ENCODE measurements at regions not wholly inside any gene's neighbourhood (a gene's known extent, or its start where the extent isn't known, plus 50 kb on each side); places are given as distances from the start of the nearest gene placed in this dataset.
A peak's percentile ranks its signal among the peaks of the same experiment; 100 is the strongest.

- no peak for DNase-seq
Observed at GRCh38 chr16:85261204-85261603, 148.9 kb upstream of the CIBAR2 start.

GRCh38 chr16:85261657-85262557 lies 149.6 kb upstream of the CIBAR2 start:
- no peak for DNase-seq

DNA sequence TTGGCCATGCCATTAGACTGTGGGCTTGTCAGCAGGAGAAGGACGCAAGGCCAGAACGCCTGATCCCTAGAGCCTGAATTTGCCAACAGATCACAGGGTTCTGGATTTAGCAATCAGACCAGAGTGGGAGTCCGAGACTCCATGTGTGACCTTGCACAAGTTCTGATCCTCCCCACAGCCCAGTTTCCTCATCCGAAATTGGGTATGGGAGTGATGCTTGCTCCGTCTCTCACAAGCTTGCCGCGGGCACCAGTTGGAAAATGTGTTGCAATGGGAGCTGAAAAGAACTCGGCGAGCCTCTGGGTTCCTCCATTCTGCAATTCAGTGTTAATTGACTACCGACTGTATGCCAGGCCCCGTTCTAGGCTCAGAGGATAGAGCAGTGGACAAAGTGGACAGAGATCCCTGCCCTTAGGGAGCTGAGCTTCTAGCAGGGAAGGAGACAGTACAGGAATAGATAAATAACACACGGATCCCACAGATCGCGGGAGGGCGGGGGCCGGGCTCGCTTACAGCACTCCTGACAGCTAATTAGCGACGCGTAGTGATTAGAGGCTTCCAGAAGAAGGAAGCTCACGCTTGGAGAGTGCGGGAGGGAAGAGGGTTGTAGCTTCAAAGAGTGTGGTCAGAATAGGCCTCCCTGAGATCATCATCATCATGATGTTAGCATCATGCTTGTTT lies 150.4 kb upstream of the CIBAR2 start:
- DNase-seq: no peak

DNA sequence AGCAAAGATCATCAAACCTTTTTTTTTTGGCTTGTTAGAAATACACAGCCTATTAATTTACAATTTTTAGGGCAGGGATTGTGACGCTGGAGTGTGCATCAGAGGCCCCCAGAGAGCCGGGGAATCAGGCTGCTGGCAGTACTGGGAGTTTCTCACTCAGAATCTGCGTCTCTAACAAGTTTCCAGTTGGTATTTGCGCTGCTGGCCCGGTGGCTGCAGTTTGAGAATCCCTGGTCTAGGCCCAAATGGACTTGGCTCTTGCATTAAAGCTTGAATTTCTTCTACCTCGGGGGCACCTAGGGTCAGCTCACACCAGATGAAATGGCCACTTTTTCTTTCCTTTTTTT lies 150.9 kb upstream of the CIBAR2 start:
- no peak for DNase-seq

DNA sequence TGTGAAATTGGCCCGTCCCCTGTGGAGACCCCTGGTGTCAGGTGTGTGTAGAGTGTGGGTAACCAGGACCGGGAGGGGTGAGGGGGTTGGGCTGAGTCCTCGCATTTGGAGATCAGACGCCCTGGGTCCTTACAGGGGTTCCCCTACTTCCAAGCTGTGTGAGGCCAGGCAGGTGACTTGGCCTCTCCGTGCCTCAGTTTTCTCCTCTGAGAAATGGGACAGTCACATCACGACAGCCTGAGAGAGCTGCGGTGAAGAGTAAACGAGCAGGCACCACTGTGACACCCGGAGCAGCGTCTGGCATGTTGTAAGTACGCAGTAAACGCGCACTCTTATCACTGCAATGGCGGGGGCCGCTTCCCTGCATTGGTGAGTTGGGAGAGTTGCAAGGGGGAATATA lies 152.5 kb upstream of the CIBAR2 start:
- no peak for DNase-seq

DNA sequence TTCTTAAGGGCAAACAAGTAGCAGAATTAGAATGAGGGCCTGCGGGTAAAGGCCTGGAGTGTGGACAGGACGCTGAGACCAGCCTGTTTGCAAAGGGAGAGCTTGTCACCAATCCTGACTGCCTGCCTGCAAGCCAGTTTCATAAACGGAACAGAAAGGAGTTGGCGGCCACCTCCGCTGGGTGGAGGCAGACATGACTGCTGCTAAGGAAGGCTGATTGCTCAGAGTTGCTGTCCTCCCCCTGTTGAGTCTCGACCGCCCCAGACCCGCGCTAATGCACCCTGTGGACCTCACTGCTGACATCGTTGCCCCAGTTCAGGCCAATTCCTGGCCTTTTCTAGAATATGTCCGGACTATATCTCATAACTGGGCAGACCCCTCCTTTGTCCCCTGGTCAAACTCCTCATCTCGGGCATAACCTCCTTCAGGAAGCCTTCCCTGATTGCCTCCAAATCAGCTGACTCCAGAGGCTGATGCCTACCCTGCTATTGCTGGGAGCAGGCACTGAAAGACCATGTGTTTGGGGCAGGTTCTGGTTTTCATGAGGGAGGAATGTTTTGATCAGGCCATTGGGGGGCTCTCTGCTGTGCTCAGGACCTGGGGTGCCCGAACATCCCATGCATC lies 153.0 kb upstream of the CIBAR2 start:
- DNase-seq: no peak

- no peak for DNase-seq
Observed at GRCh38 chr16:85265810-85266209, 153.5 kb upstream of the CIBAR2 start.

DNA sequence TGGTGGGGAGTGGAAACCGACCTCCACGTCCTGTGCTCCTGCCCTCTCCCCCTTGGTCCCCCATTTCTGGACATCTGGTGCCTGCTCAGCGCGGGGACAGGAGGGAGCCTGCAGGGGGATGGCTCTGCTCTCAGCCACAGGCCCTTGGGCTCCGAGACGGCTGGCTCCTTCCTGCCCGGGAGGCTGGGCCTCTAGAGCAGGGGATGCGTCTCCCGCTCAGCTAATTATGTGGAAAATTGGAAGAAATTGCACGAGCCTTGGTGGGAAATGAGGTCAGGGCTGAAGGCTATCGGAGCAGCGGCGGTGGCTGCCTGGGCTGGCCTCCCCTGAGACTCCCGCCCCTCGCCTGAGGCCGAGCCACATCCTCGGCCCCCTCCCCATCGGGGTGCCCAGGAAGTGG lies 154.6 kb upstream of the CIBAR2 start:
- no peak for DNase-seq

DNA sequence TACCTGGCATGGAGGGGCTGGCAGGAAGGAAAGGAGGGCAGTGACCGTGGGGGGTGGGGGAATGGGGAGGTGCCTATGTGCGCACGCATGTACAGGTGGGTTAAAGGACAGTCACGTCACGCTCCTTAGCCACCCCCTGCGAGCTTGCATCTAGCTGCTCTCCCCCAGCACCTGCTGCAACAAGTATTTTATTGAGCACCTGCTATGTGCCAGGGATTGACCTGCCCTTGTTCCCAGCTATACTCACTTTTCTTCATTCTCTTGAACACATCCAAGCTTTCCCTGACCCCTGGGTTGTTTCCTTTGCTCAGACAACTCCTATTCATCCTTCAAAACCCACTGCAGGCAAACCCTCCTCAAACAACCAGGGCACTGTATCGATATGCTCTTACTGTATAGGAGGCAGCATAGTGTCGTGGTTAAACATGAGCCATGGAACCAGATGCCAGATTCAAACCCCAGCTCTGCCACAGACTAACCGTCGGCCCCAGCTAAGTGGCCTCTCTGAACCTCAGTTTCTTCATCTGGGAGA lies 155.2 kb upstream of the CIBAR2 start:
- DNase-seq: no peak

DNA sequence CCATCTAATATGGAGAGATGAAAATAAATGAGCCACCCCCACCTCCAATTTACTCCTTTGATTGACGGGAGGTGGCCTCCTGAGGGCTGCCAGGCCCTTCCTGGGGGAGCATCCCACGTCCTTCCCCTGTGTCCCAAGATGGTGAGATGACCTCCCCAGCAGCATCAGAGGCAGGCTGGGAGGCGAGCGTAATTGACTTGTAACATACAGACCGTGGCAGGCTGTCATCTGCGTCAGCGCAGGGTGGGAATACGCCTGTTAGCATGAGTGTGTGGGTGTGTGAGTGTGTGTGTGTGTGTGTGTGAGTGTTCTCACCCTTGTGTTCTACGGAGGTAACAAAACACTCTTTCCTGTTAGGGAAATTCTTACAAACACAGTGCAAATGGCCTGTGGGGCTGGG lies 156.9 kb upstream of the CIBAR2 start:
- DNase-seq: no peak

DNA sequence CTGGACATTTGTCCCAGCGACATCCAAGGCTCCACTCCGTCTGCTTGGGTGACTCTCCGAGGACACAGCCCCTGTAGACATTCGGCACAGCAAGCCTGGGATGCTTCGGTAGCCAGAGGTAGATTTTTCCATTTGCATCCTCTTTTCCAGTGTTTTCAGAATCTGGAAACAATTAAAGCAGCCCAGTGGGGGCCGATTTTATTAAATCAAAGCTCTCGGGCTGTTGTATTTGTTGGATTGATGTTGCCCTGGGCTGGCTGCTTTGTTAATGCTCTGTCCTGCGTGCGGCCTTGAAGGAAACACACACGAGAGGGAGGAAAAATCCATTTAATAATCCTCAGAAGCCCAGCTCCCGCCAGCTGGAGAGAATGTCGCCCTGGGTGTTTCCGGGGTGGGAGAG lies 158.1 kb upstream of the CIBAR2 start:
- DNase-seq: no peak

DNA sequence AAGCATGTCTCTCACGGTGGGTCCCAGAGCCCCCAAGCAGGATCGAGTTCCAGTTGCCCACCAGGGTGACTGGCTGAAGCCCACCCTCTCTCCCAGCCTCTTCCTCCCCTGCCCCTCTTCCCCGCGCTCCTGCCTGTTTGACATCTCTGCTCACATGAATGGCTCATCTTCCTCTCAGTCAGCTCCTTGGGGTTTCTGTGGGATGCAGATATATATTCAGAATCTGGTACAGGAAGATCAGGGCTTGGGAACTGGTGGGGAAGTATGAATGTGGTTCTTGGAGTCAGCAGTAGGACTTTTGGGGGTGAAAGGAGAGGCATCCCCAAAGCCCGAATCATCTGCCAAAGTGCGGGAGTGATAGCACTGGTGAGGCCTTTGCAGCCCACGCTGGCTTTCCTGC lies 158.9 kb upstream of the CIBAR2 start:
- DNase-seq: no peak

- no peak for DNase-seq
Observed at GRCh38 chr16:85273293-85273692, 161.0 kb upstream of the CIBAR2 start.

DNA sequence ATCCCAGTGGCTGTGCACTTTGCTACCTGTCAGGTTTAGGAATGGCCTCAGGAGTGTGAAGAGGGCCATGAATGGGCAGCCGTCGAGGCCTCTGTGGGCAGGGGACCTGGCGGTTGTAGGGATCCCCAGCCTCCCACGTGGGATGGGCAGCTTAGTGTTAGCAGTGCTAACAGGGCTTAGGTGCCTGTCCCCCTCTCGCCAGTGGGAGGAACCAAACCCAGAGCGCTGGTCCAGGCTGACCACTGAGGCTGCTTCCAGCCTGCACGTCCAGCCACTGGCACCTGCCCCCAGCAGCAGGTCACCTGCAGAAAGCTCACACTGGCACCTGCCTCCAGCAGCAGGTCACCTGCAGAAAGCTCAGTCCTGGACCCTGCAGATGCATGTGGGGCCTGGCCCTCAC lies 162.2 kb upstream of the CIBAR2 start:
- DNase-seq: no peak

DNA sequence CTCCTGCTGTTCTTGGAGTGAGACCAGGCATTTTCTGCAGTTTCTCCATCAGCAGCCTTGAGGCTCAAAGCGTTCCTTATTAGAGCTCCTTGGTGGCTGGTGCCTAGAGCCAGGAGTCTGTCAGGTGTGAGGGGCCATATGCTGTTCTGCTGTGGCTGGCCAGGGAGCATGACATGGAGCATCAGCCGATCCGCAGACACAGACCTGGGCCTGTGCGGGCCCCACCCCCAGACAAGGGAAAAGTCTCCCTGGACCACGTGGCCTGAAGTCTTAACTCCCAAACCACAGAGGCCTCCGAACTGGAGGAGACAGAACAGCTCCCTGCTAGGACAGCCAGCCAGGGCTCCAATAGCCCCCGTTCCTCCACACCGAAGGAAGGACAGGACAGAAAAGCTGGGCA lies 162.7 kb upstream of the CIBAR2 start:
- no peak for DNase-seq

DNA sequence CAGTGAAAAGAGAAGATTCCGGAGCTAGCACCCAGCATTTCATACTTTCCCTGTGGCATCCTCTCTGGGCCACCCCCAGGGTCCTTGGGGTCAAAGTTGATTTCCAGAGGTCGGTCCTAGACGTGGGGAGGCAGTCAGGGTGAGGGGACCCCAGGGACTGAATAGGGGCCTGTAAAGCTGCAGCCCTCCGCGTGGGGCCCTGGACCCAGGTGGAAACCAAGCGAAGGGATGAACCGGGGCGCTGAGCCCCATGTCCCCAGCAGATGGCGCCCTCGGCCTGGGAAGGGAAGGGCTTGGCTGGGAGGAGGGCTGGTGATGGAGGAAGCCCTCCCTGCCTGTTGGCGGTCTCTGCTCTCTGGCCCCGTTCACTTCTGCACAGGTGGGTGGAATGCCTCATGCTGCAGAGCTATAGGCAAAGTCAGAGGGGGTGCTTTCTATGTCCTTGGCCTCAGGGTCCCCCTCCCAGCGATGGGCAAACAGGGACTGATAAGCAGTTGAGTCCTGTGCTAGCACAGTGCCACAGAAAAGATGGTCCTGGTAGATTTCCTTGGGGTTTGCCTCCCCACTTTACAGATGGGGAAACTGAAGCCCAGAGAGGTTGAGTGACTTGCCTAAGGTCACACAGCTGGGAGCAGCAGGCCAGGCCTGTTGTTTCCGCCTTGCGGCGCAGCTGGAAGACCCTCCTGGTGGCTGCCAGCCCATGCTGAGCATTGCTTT lies 163.4 kb upstream of the CIBAR2 start:
- DNase-seq: peak; percentile 46

DNA sequence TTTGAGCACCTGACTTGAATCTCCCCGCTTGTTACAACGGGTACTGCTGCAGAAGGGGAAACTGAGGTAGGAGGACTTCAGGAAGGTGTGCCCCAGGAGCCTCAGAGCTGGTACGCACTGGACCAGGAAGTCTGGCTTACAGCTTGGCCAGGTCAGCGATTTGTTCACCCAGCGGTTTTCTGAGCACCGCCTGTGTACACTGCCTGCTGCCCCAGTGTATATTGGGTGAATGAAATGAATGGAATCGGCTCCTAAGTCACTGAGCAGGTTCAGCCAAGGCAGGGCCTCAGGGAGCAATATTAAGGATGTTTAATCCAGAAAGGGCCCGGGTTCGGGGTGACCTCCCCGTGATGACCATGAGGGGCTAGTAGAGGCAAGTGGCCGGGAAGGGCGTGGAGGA lies 164.0 kb upstream of the CIBAR2 start:
- DNase-seq: no peak

GRCh38 chr16:85276721-85277120 lies 164.4 kb upstream of the CIBAR2 start:
- DNase-seq: no peak

DNA sequence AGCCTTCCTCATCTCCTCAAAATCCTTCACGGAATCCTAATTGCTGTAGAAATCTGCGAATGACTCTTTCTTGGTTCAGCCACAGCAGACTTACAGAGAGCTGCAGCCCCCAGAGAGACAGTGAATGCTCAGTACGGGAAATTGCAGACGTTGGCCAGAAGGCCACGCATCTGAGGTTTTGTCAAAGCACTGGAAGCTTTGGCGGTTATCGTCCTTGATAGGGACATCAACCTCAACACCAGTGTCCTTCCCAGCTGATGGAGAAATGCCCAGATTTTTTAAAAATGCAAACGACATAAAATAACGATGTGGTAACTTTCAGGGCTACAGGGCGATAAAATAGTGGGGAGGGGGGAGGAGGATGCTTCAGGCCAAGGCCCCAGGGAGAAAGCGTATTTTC lies 166.6 kb upstream of the CIBAR2 start:
- DNase-seq: no peak

DNA sequence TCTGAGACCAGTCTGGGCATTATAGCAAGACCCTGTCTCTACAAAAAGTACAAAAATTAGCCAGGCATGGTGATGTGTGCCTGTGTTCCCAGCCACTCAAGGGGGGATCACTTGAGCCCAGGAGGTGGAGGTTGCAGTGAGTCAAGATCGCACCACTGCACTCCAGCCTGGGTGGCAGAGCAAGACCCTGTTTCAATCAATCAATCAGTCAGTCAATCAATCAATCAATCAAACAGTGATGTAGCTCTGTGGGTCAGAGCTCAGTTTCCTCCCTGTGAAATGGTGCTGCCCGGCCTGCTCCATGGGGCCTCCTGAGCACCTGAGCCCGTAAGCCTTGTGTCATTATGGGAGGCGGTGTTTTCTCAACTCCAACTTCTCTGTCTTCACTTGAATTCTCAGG lies 167.1 kb upstream of the CIBAR2 start:
- no peak for DNase-seq

DNA sequence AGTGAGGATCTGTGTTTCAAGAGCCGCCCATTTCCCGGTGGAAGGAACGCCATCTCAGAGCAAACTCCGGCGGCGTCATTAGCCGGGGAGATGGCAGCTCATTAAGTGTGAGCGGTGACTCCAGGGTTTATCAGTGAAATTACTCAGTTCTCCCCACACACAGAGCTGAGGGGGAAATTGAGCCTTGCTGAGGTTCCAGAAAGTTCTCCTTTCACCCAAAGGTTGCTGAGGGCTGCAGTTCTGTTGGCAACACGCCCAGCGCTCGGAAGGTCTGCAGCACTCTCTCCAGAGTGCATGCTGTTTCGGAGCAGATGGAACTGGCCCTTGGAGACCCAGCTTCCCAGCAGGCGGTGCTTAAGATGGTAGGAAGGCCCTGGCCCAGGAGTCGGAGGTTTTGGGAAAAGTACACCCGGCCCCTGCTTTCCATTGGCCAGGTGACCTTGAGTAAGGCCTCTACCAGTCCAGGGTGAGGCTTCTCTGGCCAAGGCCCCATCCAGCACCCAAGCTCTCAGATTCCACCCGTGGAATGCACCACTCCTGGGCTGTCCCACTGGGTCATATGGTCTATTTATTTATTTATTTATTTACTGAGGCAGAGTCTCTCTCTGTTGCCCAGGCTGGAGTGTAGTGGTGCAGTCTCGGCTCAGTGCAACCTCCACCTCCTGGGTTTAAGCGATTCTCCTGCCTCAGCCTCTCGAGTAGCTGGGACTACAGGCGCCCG lies 167.7 kb upstream of the CIBAR2 start:
- DNase-seq: no peak

DNA sequence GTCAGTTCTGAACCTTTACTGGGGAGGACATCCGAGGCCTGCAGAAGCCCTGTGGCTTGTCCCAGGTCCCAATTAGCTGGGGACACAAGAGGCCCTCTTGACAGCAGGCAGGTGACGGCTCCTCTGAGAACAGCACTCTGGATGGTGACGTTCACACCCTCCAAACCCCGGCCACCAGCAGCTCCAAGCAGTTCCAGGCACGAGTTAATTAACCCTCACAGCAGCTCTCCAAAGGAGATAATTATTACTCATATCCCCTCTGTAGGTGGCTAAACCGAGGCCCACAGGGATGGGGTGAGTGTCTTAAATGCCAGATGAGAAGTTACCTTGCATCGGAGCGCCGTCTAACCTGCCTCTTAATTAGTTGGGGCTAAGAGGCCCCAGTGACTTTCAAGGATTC lies 168.9 kb upstream of the CIBAR2 start:
- no peak for DNase-seq

DNA sequence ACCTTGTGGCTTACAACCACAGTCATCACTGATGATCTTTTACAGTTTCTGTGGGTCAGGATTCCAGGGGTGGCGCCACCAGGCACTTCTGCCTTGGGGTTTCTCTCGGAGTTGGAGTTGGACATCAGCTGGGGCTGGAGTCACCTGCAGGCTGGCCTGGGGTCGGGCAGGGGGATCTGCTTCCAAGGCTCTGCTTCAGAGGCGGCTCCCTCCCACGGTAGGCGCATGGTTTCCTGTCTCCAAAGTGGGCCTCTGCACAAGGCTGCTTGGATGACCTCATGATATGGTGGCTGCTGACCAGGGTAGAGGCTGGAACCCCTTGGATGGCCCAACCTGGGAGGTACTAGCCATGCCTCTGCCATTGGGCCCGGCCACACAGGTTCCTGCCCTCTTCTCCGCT lies 170.6 kb upstream of the CIBAR2 start:
- no peak for DNase-seq
